ENCODE measurements at regions not wholly inside any gene's neighbourhood (a gene's known extent, or its start where the extent isn't known, plus 50 kb on each side); places are given as distances from the start of the nearest gene placed in this dataset.

- TF ChIP-seq CTCF (conservative IDR thresholded peaks at IDR 0.05) (no peak), EZH2 (IDR thresholded peaks at IDR 0.05; ENCODE audit: low read depth) (no peak)
- Histone ChIP-seq H3K79me2 (ENCODE audit: low read depth) (no peaks in the 10 kb centered on the region), H3K4me3 (no peak overlapping the region), H3K27ac (no peak overlapping the region), H4K20me1 (ENCODE audit: insufficient read depth) (no peaks in the 10 kb centered on the region), H3K27me3 (ENCODE audit: insufficient read depth, low read depth) (no peaks in the 10 kb centered on the region), H3K9me3 (ENCODE audit: insufficient read depth, low read depth) (no peaks in the 10 kb centered on the region), H3K36me3 (ENCODE audit: low read depth) (no peaks in the 10 kb centered on the region), H3K4me1 (replicated peaks; ENCODE audit: insufficient read depth) (no peaks in the 10 kb centered on the region), H3K4me2 (no peak overlapping the region), H3F3A (ENCODE audit: insufficient read depth, low read depth) (no peaks in the 10 kb centered on the region), H2AFZ (no peak overlapping the region), H3K9me2 (ENCODE audit: insufficient read depth) (no peaks in the 10 kb centered on the region)
- no TSS peak for BruUV-seq (replicated peaks)
- intact Hi-C loops (cut with micrococcal nuclease; ENCODE audit: unreplicated experiment), result no loop called here
- no peak for DNase-seq
- CTCF ChIA-PET, result no interaction called here
- POLR2A ChIA-PET (ENCODE audit: unreplicated experiment), result no interaction called here
Measured at GRCh38 chr9:16126042-16126441, 573.2 kb downstream of the CCDC171 start.

- H3K4me1 ChIP-seq (replicated peaks; ENCODE audit: insufficient read depth), result no peaks in the 10 kb centered on the region
- no peak overlapping the region for H3K4me3 ChIP-seq
- ChIA-PET CTCF (no interaction called here), POLR2A (ENCODE audit: unreplicated experiment) (no interaction called here)
- H3K9me3 ChIP-seq (ENCODE audit: insufficient read depth, low read depth), result no peaks in the 10 kb centered on the region
- no peaks in the 10 kb centered on the region; the same call in 1 of the 2 replicates for H3F3A ChIP-seq (ENCODE audit: insufficient read depth, low read depth)
- no peaks in the 10 kb centered on the region for H3K27me3 ChIP-seq (ENCODE audit: insufficient read depth, low read depth)
- BruUV-seq (replicated peaks), result no TSS peak
- H2AFZ ChIP-seq, result no peak overlapping the region
- no peak overlapping the region for H3K27ac ChIP-seq
- intact Hi-C loops (cut with micrococcal nuclease; ENCODE audit: unreplicated experiment), result no loop called here
- no peak for TF ChIP-seq EZH2 (IDR thresholded peaks at IDR 0.05; ENCODE audit: low read depth)
- no peak for TF ChIP-seq CTCF (conservative IDR thresholded peaks at IDR 0.05)
- no peaks in the 10 kb centered on the region for H4K20me1 ChIP-seq (ENCODE audit: insufficient read depth)
- no peaks in the 10 kb centered on the region for H3K79me2 ChIP-seq (ENCODE audit: low read depth)
- no peaks in the 10 kb centered on the region for H3K9me2 ChIP-seq (ENCODE audit: insufficient read depth)
- H3K36me3 ChIP-seq (ENCODE audit: low read depth), result no peaks in the 10 kb centered on the region
- DNase-seq, result no peak
- no peak overlapping the region for H3K4me2 ChIP-seq
Measured at GRCh38 chr9:16128003-16128402, 575.2 kb downstream of the CCDC171 start.

GRCh38 chr9:16131264-16131663 lies 578.4 kb downstream of the CCDC171 start:
- Histone ChIP-seq H3K27ac (no peak overlapping the region), H2AFZ (no peak overlapping the region), H3K9me2 (ENCODE audit: insufficient read depth) (no peaks in the 10 kb centered on the region), H3K4me2 (no peak overlapping the region), H3K27me3 (ENCODE audit: insufficient read depth, low read depth) (no peaks in the 10 kb centered on the region), H4K20me1 (ENCODE audit: insufficient read depth) (no peaks in the 10 kb centered on the region), H3F3A (ENCODE audit: insufficient read depth, low read depth) (no peaks in the 10 kb centered on the region; the same call in 1 of the 2 replicates), H3K9me3 (ENCODE audit: insufficient read depth, low read depth) (no peaks in the 10 kb centered on the region), H3K79me2 (ENCODE audit: low read depth) (no peaks in the 10 kb centered on the region), H3K4me1 (replicated peaks; ENCODE audit: insufficient read depth) (no peaks in the 10 kb centered on the region), H3K36me3 (ENCODE audit: low read depth) (no peaks in the 10 kb centered on the region), H3K4me3 (no peak overlapping the region)
- ChIA-PET POLR2A (ENCODE audit: unreplicated experiment) (no interaction called here), CTCF (no interaction called here)
- BruUV-seq (replicated peaks), result no TSS peak
- intact Hi-C loops (cut with micrococcal nuclease; ENCODE audit: unreplicated experiment), result loop anchor here (5.0 kb wide), 1 partner anchor 94 kb away; no protein-coding TSS in a partner anchor
- DNase-seq, result no peak
- TF ChIP-seq CTCF (conservative IDR thresholded peaks at IDR 0.05), result no peak
- no peak for TF ChIP-seq EZH2 (IDR thresholded peaks at IDR 0.05; ENCODE audit: low read depth)
